CD4-positive, CD25-positive, alpha-beta regulatory T cell (primary cell): ENCODE measurements at regions not wholly inside any gene's neighbourhood (a gene's known extent, or its start where the extent isn't known, plus 50 kb on each side); places are given as distances from the start of the nearest gene placed in this dataset.
"Not testable (repeated sequence)": the region's sequence is repeated elsewhere in the genome, so short reads cannot be mapped to it uniquely, and the experiment has no call there.

ENCODE experiments used
- ATAC-seq, 2 donors: fragments of 150-1000 bp; cut with Tn5 transposase; one replicate each; pipeline ENCODE4 v1.10.0; 2021; ENCODE audit warnings: low read depth in 2 of 2, moderate number of reproducible peaks in 2 of 2, moderate library complexity in 1 of 2
- DNase-seq, 3 donors: peaks; one replicate each; pipeline versions ENCODE4 v3.0.0 to v3.0.0-alpha.2; 2012 to 2022; ENCODE audit warnings: mixed read lengths in 1 of 3
- H3K27ac ChIP-seq: one replicate; pipeline ENCODE4 v1.7.0; 2013; ENCODE audit warnings: mild to moderate bottlenecking, low read length; ENCODE audit not compliant: insufficient read depth, poor library complexity, severe bottlenecking
- H3K27me3 ChIP-seq: one replicate; pipeline ENCODE4 v1.7.0; 2013; ENCODE audit warnings: low read length; ENCODE audit not compliant: control insufficient read depth, insufficient read depth
- H3K36me3 ChIP-seq: one replicate; pipeline ENCODE4 v1.7.0; 2013; ENCODE audit warnings: mild to moderate bottlenecking, low read length, moderate library complexity; ENCODE audit not compliant: control insufficient read depth, insufficient read depth
- H3K4me1 ChIP-seq: 2 replicates; pipeline ENCODE4 v1.7.0; 2013; ENCODE audit warnings: mild to moderate bottlenecking, low read length; ENCODE audit not compliant: insufficient read depth, control insufficient read depth, poor library complexity, severe bottlenecking
- H3K4me3 ChIP-seq: one replicate; pipeline ENCODE4 v1.7.0; 2013; ENCODE audit warnings: low read depth, mild to moderate bottlenecking, low read length, moderate library complexity
- H3K9me3 ChIP-seq, 2 experiments: 1 replicate in 1 of 2; 2 replicates in 1 of 2; pipeline ENCODE4 v1.7.0; 2013; ENCODE audit warnings: low read length in 2 of 2, mild to moderate bottlenecking in 1 of 2, moderate library complexity in 1 of 2; ENCODE audit not compliant: control insufficient read depth in 2 of 2
- H3K27ac Mint-ChIP-seq, 3 donors: one replicate each; pipeline ENCODE4 v1.8.0; 2020 to 2022; ENCODE audit warnings: mild to moderate bottlenecking in 3 of 3, mixed read lengths in 3 of 3, moderate library complexity in 2 of 3
- H3K27me3 Mint-ChIP-seq: one replicate; pipeline ENCODE4 v1.8.0; 2022; ENCODE audit warnings: mild to moderate bottlenecking, mixed read lengths
- H3K36me3 Mint-ChIP-seq: one replicate; pipeline ENCODE4 v1.8.0; 2020; ENCODE audit warnings: mixed read lengths
- H3K4me1 Mint-ChIP-seq, 4 donors: one replicate each; pipeline ENCODE4 v1.8.0; 2020 to 2022; ENCODE audit warnings: mixed read lengths in 4 of 4, mild to moderate bottlenecking in 1 of 4
- H3K4me3 Mint-ChIP-seq, 4 donors: one replicate each; pipeline ENCODE4 v1.8.0; 2020 to 2022; ENCODE audit warnings: mild to moderate bottlenecking in 4 of 4, mixed read lengths in 4 of 4, moderate library complexity in 3 of 4
- H3K9me3 Mint-ChIP-seq, 7 donors: one replicate each; pipeline ENCODE4 v1.8.0; 2020 to 2022; ENCODE audit warnings: mixed read lengths in 7 of 7, mild to moderate bottlenecking in 3 of 7, moderate library complexity in 2 of 7

DNA sequence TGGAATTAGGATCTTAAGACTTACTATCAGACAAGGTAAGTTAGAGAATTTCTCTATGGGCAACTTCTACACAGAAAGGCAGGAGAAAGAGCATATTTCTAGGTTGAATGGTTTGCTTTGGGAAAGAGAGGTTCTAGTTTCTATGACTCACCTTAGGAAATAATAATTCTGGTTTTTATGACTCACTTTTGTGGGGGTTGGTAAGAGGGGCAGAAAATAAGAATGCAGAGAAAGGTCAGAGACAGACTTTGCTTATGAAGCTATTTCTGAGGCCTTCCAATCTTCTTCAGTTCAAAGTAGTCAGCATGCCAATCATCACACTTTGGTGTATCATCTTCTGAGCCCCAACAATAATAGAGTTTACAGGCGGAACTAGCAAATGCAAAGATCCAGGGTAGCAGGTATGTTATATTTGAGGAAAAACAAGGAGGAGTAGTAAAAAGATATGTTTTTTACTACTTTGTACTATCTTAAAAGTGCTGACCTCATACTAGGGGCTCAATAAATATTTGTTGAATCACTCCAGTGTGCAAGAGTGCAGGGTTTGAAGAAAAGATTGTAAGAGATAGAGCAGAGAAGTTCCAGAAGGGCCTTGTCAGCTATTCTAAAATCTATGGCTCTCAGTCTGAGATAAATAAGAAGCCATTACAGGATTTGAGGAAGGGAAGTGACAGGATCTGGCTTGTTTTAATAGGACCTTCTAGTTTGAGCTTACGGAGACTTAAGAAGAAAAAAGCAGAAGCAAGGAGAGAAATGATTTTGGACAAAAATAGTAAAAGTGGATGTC, 56.7 kb upstream of the LRFN5 start:
- Mint-ChIP-seq H3K4me1 (no peaks in the 10 kb centered on the region), H3K4me3 (no peak overlapping the region), H3K9me3 (peaks cover 0 to 12% (median 5%) of the 10 kb centered on the region in 7 donors), H3K36me3 (no peaks in the 10 kb centered on the region), H3K27ac (no peak overlapping the region), H3K27me3 (no peaks in the 10 kb centered on the region)
- DNase-seq (no peak), ATAC-seq (no peak)
- H3K9me3 ChIP-seq: no peaks in the 10 kb centered on the region
- no peaks in the 10 kb centered on the region for H3K4me1 ChIP-seq
- no peaks in the 10 kb centered on the region for H3K36me3 ChIP-seq
- H3K27ac ChIP-seq: no peak overlapping the region
- no peak overlapping the region for H3K4me3 ChIP-seq
- H3K27me3 ChIP-seq: no peaks in the 10 kb centered on the region

DNA sequence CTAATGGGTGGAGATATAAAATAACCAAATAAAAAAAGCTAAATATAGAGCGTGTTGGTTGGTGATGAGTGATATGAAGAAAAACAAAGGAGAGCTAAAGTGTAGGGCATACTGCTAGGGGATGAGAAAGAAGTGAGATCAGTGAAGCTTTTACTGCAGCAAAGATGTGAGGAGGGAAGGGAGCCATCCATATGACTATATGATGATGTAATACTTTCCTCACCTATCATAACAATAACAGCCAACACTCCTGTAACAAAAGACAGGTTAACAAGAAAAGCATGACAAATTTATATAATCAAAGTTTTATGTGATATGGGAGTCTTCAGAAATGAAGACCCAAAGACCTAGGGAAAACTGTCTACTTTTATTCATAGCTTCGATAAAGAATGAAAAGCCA, 57.4 kb upstream of the LRFN5 start:
- Histone ChIP-seq H3K27ac (no peak overlapping the region), H3K36me3 (no peaks in the 10 kb centered on the region), H3K9me3 (peaks cover 0 to 3% of the 10 kb centered on the region in 2 experiments), H3K4me1 (no peaks in the 10 kb centered on the region), H3K27me3 (no peaks in the 10 kb centered on the region), H3K4me3 (no peak overlapping the region)
- ATAC-seq (no peak), DNase-seq (no peak)
- Mint-ChIP-seq H3K4me1 (no peaks in the 10 kb centered on the region), H3K36me3 (no peaks in the 10 kb centered on the region), H3K4me3 (no peak overlapping the region), H3K27me3 (no peaks in the 10 kb centered on the region), H3K27ac (no peak overlapping the region), H3K9me3 (peaks cover 1 to 14% (median 9%) of the 10 kb centered on the region in 7 donors)

DNA sequence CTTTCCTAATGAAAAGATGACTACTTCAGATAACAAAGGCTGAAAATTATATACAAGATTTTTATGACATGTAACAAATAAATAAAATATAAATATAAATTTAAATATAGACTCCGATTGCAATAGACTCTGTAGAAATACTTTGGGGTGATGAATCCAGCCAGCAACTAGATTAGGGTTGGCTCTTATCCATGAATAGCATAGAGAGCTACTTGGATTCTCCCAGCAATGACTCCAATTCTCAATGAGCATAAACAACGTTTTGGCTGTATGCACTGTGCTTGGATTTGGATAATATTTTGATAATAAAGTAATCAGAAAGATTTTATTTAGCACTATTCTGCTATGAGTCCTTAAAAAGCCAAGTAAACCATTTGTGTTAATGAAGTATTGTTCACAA, 58.0 kb upstream of the LRFN5 start:
- Histone ChIP-seq H3K27ac (no peak overlapping the region), H3K4me3 (no peak overlapping the region), H3K36me3 (no peaks in the 10 kb centered on the region), H3K27me3 (no peaks in the 10 kb centered on the region), H3K4me1 (no peaks in the 10 kb centered on the region), H3K9me3 (peaks cover 1 to 9% of the 10 kb centered on the region in 2 experiments)
- H3K36me3 Mint-ChIP-seq: no peaks in the 10 kb centered on the region
- no peaks in the 10 kb centered on the region for H3K27me3 Mint-ChIP-seq
- H3K4me3 Mint-ChIP-seq: no peak overlapping the region
- no peak overlapping the region for H3K27ac Mint-ChIP-seq
- no peaks in the 10 kb centered on the region for H3K4me1 Mint-ChIP-seq
- ATAC-seq (no peak), DNase-seq (no peak)
- peaks cover 1 to 14% (median 9%) of the 10 kb centered on the region in 7 donors for H3K9me3 Mint-ChIP-seq

DNA sequence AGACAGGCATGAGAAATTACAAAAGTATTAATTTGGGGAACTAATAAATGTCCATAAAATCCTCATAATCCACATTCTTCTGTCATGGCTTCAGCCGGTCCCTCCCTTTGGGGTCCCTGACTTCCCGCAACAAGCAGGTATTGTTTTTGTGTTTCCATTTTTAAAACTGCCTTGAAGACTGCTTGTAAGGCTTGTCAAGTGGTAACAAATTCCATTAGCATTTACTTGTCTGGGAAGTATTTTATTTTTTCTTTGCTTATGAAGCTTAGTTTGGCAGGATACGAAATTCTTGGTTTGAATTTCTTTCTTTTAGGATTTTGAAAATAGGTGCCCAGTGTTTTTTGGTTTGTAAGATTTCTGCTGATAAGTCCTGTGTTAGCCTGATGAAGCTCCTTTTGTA, 65.3 kb upstream of the LRFN5 start:
- DNase-seq (no peak), ATAC-seq (no peak)
- no peak overlapping the region for H3K27ac ChIP-seq
- no peak overlapping the region for H3K4me3 ChIP-seq
- H3K4me3 Mint-ChIP-seq: no peak overlapping the region
- peaks cover 4 to 20% of the 10 kb centered on the region in 2 experiments for H3K9me3 ChIP-seq
- no peaks in the 10 kb centered on the region for H3K27me3 Mint-ChIP-seq
- no peaks in the 10 kb centered on the region for H3K36me3 Mint-ChIP-seq
- H3K27ac Mint-ChIP-seq: no peak overlapping the region
- H3K27me3 ChIP-seq: no peaks in the 10 kb centered on the region
- H3K9me3 Mint-ChIP-seq: peaks cover 1 to 31% (median 13%) of the 10 kb centered on the region in 7 donors
- no peaks in the 10 kb centered on the region for H3K4me1 ChIP-seq
- H3K4me1 Mint-ChIP-seq: no peaks in the 10 kb centered on the region
- no peaks in the 10 kb centered on the region for H3K36me3 ChIP-seq

DNA sequence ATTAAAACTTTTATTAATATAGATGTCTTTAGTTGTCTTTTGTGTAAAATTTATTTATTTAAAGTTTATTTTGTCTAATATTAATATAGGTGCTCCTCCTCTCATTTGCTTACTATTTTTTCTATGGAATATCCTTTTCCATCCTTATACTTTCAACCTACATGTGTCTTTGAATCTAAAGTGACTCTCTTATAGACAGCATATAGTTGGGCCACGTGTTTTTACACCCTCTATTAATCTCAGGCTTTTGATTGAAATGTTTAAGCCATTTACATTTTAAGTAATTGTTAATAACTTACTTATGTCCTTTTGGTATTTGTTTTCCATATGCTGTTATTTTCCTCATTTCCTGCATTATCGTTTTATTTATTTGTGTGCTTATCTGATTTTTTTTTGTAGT, 74.4 kb upstream of the LRFN5 start:
- Mint-ChIP-seq H3K27ac (no peak overlapping the region), H3K9me3 (peaks cover 0 to 18% (median 3%) of the 10 kb centered on the region in 7 donors), H3K4me3 (no peak overlapping the region), H3K36me3 (no peaks in the 10 kb centered on the region), H3K27me3 (no peaks in the 10 kb centered on the region), H3K4me1 (no peaks in the 10 kb centered on the region)
- no peaks in the 10 kb centered on the region for H3K4me1 ChIP-seq
- H3K4me3 ChIP-seq: no peak overlapping the region
- H3K27me3 ChIP-seq: no peaks in the 10 kb centered on the region
- H3K27ac ChIP-seq: no peak overlapping the region
- no peak for DNase-seq
- no peaks in the 10 kb centered on the region for H3K36me3 ChIP-seq
- peaks cover 0 to 3% of the 10 kb centered on the region in 2 experiments for H3K9me3 ChIP-seq
- no peak for ATAC-seq

DNA sequence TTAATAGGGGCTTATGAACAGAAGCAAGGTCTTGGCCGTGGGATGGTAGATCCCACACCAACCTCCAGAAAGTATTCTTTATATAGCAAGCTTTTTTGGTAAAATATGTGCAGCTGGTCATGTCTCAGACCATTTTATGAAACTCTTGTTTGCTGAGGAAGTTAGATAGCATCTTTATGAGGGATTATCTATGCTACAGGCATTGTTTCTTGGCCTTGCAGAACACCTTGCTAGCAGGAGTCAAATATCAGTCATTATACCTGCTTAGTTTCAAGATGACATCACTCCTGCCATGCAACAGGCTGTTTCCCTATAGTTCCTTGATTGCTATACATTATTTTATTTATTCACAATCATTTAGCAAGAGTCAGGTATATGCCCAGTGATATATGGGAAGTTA, 84.8 kb upstream of the LRFN5 start:
- H3K4me1 ChIP-seq: no peaks in the 10 kb centered on the region
- H3K27me3 Mint-ChIP-seq: no peaks in the 10 kb centered on the region
- no peak for DNase-seq
- peaks cover 4 to 32% (median 20%) of the 10 kb centered on the region in 7 donors for H3K9me3 Mint-ChIP-seq
- no peak overlapping the region for H3K4me3 ChIP-seq
- no peaks in the 10 kb centered on the region for H3K27me3 ChIP-seq
- no peak overlapping the region for H3K27ac ChIP-seq
- no peaks in the 10 kb centered on the region for H3K36me3 ChIP-seq
- no peaks in the 10 kb centered on the region for H3K9me3 ChIP-seq
- no peak for ATAC-seq
- H3K27ac Mint-ChIP-seq: no peak overlapping the region
- no peaks in the 10 kb centered on the region for H3K4me1 Mint-ChIP-seq
- H3K36me3 Mint-ChIP-seq: no peaks in the 10 kb centered on the region
- no peak overlapping the region for H3K4me3 Mint-ChIP-seq

DNA sequence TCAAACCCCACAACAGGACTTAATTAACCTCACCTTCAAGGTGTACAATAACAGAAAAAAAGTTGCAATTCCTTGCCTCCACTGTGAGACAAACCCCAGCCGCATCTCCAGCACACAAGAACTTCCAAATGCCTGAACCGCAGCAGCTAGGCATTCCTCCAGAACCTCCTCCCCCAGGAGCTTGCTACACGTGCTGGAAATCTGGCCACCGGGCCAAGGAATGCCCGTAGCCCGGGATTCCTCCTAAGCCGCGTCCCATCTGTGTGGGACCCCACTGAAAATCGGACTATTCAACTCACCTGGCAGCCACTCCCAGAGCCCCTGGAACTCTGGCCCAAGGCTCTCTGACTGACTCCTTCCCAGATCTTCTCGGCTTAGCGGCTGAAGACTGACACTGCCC, 88.6 kb upstream of the LRFN5 start:
- not testable (repeated sequence) for H3K36me3 ChIP-seq, DNase-seq, H3K4me1 Mint-ChIP-seq, H3K27ac Mint-ChIP-seq, H3K4me3 Mint-ChIP-seq, H3K27me3 Mint-ChIP-seq, H3K27ac ChIP-seq, H3K4me1 ChIP-seq, H3K9me3 ChIP-seq, H3K4me3 ChIP-seq, H3K36me3 Mint-ChIP-seq, H3K27me3 ChIP-seq, ATAC-seq
- peaks cover 1 to 31% (median 12%) of the 10 kb centered on the region in 7 donors for H3K9me3 Mint-ChIP-seq

DNA sequence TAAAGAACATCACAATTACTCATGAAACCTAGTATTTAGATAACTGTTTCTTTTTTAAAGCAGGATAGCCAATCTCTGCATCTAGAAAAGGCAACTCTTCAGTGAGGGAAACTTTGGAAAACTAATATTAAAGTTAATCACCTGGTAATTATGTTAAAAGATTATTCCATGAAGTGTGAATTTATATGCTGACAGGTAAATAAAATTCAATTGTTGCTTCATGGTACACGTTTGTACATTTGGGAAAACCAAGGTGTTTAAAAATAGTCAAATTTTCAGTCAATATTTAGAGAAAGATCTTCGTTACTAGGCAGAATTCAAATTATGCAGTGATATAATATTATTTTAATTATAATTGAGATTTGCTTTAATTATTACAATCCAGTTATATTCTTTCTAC, 100.1 kb upstream of the LRFN5 start:
- no peaks in the 10 kb centered on the region for H3K27me3 Mint-ChIP-seq
- DNase-seq (no peak), ATAC-seq (no peak)
- no peak overlapping the region for H3K4me3 Mint-ChIP-seq
- Histone ChIP-seq H3K4me1 (no peaks in the 10 kb centered on the region), H3K27me3 (no peaks in the 10 kb centered on the region), H3K9me3 (peaks cover 0 to 2% of the 10 kb centered on the region in 2 experiments), H3K4me3 (no peak overlapping the region), H3K27ac (no peak overlapping the region), H3K36me3 (no peaks in the 10 kb centered on the region)
- no peaks in the 10 kb centered on the region for H3K36me3 Mint-ChIP-seq
- H3K9me3 Mint-ChIP-seq: peaks cover 0 to 9% (median 2%) of the 10 kb centered on the region in 7 donors
- no peak overlapping the region for H3K27ac Mint-ChIP-seq
- no peaks in the 10 kb centered on the region for H3K4me1 Mint-ChIP-seq
